Sigmoid colon (tissue), 6 donors: ENCODE measurements at regions not wholly inside any gene's neighbourhood (a gene's known extent, or its start where the extent isn't known, plus 50 kb on each side); places are given as distances from the start of the nearest gene placed in this dataset.

Experiments used
- DNase-seq: peaks from one replicate; pipeline ENCODE4 v3.0.0-alpha.2; 2019
- H3K27ac ChIP-seq, 4 donors: fragments of 200-600 bp; sonication (generic); one replicate each; pipeline ENCODE4 v1.5.1; 2016 to 2019; ENCODE audit warnings: mild to moderate bottlenecking in 1 of 4
- H3K27me3 ChIP-seq, 3 donors: fragments of 200-600 bp; sonication (generic); one replicate each; pipeline ENCODE4 v1.5.1; 2019; ENCODE audit warnings: mild to moderate bottlenecking in 1 of 3
- H3K36me3 ChIP-seq, 4 donors: fragments of 200-600 bp; sonication (generic); one replicate each; pipeline ENCODE4 v1.5.1; 2016 to 2019
- H3K4me1 ChIP-seq, 4 donors: fragments of 200-600 bp; sonication (generic); one replicate each; pipeline ENCODE4 v1.5.1; 2017 to 2019
- H3K4me3 ChIP-seq, 4 donors: fragments of 200-600 bp; sonication (generic); one replicate each; pipeline ENCODE4 v1.5.1; 2017 to 2019; ENCODE audit warnings: mild to moderate bottlenecking in 2 of 4, moderate library complexity in 1 of 4
- H3K9me3 ChIP-seq, 4 donors: fragments of 200-600 bp in 3 of 4; sonication (generic) in 3 of 4; one replicate each; pipeline versions ENCODE4 v1.5.1 to v1.6.1; 2013 to 2019
- CTCF ChIP-seq, 4 experiments: fragments of 450-650 bp in 3 of 4; fragments of 200-600 bp in 1 of 4; IDR thresholded peaks; one replicate each; pipeline ENCODE4 v1.5.1; 2016 to 2019; ENCODE audit warnings: antibody characterized with exemption in 4 of 4, mild to moderate bottlenecking in 3 of 4, moderate library complexity in 2 of 4
- EP300 ChIP-seq, 4 donors: sonication (generic); formaldehyde crosslinking; IDR thresholded peaks; one replicate each; pipeline ENCODE4 v1.6.1; 2017; ENCODE audit warnings: antibody characterized with exemption in 4 of 4
- POLR2A ChIP-seq, 2 donors: fragments of 450-650 bp; IDR thresholded peaks; one replicate each; pipeline ENCODE4 v1.6.1; 2016; ENCODE audit warnings: antibody characterized with exemption in 2 of 2, mild to moderate bottlenecking in 2 of 2, moderate library complexity in 2 of 2
- POLR2AphosphoS5 ChIP-seq, 4 donors: sonication (generic); formaldehyde crosslinking; IDR thresholded peaks; one replicate each; pipeline ENCODE4 v1.6.1; 2017; ENCODE audit warnings: antibody characterized with exemption in 4 of 4
- WGBS, 2 donors: extraction: QIAGEN DNeasy Blood & Tissue Kit; methylation state at CpG; one replicate each; pipeline ENCODE4 v1.1.7; 2013; 5-methylcytosine and 5-hydroxymethylcytosine counted together
- intact Hi-C: fragments of 100-400 bp; cut with DNase I; formaldehyde crosslinking; loops from one replicate; pipeline ENCODE4 v1.15.1; 2023
- donor health status: healthy with polysubstance abuse.
- donor health status: healthy.

- Histone ChIP-seq H3K27me3 (no peaks in the 10 kb centered on the region), H3K36me3 (no peaks in the 10 kb centered on the region), H3K4me1 (no peaks in the 10 kb centered on the region), H3K4me3 (no peak overlapping the region), H3K9me3 (no peaks in the 10 kb centered on the region), H3K27ac (no peak overlapping the region)
- TF ChIP-seq CTCF (IDR thresholded peaks at IDR 0.05) (no peak), EP300 (IDR thresholded peaks at IDR 0.05) (no peak), POLR2A (IDR thresholded peaks at IDR 0.05) (no peak), POLR2AphosphoS5 (IDR thresholded peaks at IDR 0.05) (no peak)
- intact Hi-C loops = no loop called here
- 78 to 94% methylated on average over 1 of the region's 1 CpG for WGBS, 2 donors
- DNase-seq = no peak
Measured at GRCh38 chr3:67198374-67198773, 200.3 kb downstream of the KBTBD8 start.

GRCh38 chr3:67200618-67201017, 202.5 kb downstream of the KBTBD8 start:
- Histone ChIP-seq H3K9me3 (no peaks in the 10 kb centered on the region), H3K36me3 (no peaks in the 10 kb centered on the region), H3K27me3 (no peaks in the 10 kb centered on the region), H3K27ac (no peak overlapping the region), H3K4me1 (no peaks in the 10 kb centered on the region), H3K4me3 (no peak overlapping the region)
- no peak for DNase-seq
- intact Hi-C loops = no loop called here
- TF ChIP-seq EP300 (IDR thresholded peaks at IDR 0.05) = no peak
- no peak for TF ChIP-seq CTCF (IDR thresholded peaks at IDR 0.05)
- no peak for TF ChIP-seq POLR2A (IDR thresholded peaks at IDR 0.05)
- no peak for TF ChIP-seq POLR2AphosphoS5 (IDR thresholded peaks at IDR 0.05)

DNA sequence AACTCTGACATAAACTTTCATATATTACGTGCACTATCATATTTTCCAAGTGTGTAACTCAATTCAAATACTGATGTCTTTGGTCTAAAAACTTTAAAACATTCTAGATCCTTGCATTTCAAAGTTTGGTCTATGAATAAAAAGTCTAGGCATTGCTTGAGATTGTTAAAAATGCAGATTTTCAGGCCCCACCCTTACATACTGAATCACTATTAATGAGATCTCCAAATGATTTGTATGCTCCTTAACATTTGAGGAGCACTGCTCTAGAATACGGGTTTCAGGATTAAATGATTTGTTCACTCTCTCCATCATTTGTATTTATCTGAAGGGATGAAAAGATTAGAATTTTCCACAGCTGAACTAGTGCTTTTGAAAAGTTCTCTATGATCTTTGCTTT, 202.9 kb downstream of the KBTBD8 start:
- Histone ChIP-seq H3K36me3 (no peaks in the 10 kb centered on the region), H3K27me3 (no peaks in the 10 kb centered on the region), H3K9me3 (no peaks in the 10 kb centered on the region), H3K4me3 (no peak overlapping the region), H3K4me1 (no peaks in the 10 kb centered on the region), H3K27ac (no peak overlapping the region)
- TF ChIP-seq POLR2A (IDR thresholded peaks at IDR 0.05) (no peak), CTCF (IDR thresholded peaks at IDR 0.05) (no peak), EP300 (IDR thresholded peaks at IDR 0.05) (no peak), POLR2AphosphoS5 (IDR thresholded peaks at IDR 0.05) (no peak)
- WGBS, 2 donors = 88% methylated on average over 2 of the region's 2 CpGs
- intact Hi-C loops = no loop called here
- DNase-seq = no peak

DNA sequence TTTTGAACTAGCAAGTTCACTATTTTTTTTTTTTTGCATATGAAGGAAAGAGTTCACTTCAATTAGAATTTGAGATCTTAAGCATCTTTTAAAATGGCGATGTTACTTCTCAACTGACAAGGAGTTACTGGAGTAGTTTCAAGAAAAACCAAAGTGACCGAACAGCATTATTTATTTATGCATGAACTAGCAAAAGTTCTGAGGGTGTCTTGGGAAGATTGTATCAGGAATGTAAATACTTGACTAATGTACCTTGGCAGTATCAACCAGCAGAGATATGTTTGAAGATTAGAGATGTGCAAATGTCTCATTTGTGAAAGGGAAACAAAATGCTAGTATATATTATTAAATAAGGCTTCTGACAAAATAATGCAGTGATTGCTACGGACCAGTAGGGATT, 203.9 kb downstream of the KBTBD8 start:
- no peaks in the 10 kb centered on the region for H3K9me3 ChIP-seq
- H3K4me1 ChIP-seq = no peaks in the 10 kb centered on the region
- no peaks in the 10 kb centered on the region for H3K27me3 ChIP-seq
- no peak for DNase-seq
- H3K27ac ChIP-seq = no peak overlapping the region
- no peak for TF ChIP-seq EP300 (IDR thresholded peaks at IDR 0.05)
- TF ChIP-seq CTCF (IDR thresholded peaks at IDR 0.05) = no peak
- TF ChIP-seq POLR2AphosphoS5 (IDR thresholded peaks at IDR 0.05) = no peak
- no peak for TF ChIP-seq POLR2A (IDR thresholded peaks at IDR 0.05)
- WGBS, 2 donors = 86% methylated on average over 3 of the region's 3 CpGs
- H3K4me3 ChIP-seq = no peak overlapping the region
- no peaks in the 10 kb centered on the region for H3K36me3 ChIP-seq
- intact Hi-C loops = no loop called here

DNA sequence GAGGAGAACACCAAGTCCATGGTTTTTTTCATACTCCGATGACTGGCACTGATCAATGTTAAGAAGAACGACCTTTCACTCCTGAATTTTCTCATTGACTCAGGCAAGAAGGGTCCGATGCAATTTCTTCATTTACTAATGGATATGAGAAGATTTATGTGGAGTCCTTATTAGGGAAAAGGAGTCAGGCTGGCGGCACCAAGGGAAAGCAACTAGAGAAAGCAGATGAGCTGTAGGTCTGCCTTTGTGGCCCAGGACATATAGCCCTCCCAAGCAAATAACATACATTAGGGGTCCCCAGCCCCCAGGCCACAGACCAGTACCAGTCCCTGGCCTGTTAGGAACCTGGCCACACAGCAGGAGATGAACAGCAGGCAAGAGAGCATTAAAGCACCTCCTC, 206.8 kb downstream of the KBTBD8 start:
- Histone ChIP-seq H3K36me3 (no peaks in the 10 kb centered on the region), H3K27me3 (no peaks in the 10 kb centered on the region), H3K9me3 (no peaks in the 10 kb centered on the region), H3K4me1 (no peaks in the 10 kb centered on the region), H3K27ac (no peak overlapping the region), H3K4me3 (no peak overlapping the region)
- intact Hi-C loops = no loop called here
- TF ChIP-seq EP300 (IDR thresholded peaks at IDR 0.05) (no peak), CTCF (IDR thresholded peaks at IDR 0.05) (no peak), POLR2A (IDR thresholded peaks at IDR 0.05) (no peak), POLR2AphosphoS5 (IDR thresholded peaks at IDR 0.05) (no peak)
- WGBS, 2 donors = 87 to 90% methylated on average over 4 of the region's 4 CpGs
- no peak for DNase-seq
